Esophagus squamous epithelium (tissue), 4 donors: ENCODE measurements at regions not wholly inside any gene's neighbourhood (a gene's known extent, or its start where the extent isn't known, plus 50 kb on each side); places are given as distances from the start of the nearest gene placed in this dataset.

Source experiments
- POLR2A ChIP-seq, 4 donors: fragments of 450-650 bp; IDR thresholded peaks; one replicate each; pipeline ENCODE4 v1.6.1; 2017; ENCODE audit warnings: antibody characterized with exemption in 4 of 4, mild to moderate bottlenecking in 4 of 4, moderate library complexity in 3 of 4
- TF ChIP-seq, protein P1 (sequence below), 6 experiments: fragments of 450-650 bp in 4 of 6; fragments of 200-600 bp in 2 of 6; sonication (generic) in 2 of 6; IDR thresholded peaks; one replicate each; pipeline ENCODE4 v1.5.1; 2016 to 2019; ENCODE audit warnings: antibody characterized with exemption in 6 of 6, mild to moderate bottlenecking in 4 of 6, moderate library complexity in 4 of 6

DNA sequence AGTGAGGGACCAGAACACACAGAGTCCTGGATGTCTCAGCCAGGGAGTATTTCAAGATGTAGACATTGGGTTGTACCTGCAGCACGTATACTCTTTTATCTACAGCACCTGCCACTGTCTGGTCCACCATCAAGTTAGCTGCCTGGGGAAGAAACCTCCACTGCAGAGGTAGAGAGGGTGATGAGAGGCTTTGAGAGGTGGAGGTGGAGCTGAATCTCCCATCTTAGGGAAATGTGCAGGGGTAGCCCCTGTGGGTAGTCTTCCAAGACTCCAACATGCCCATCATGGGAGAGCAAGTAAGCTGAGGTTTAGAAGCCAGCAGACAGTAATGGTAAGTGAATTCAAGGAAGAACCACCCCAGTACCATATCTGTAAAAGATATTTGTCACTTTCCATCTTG, 93.3 kb upstream of the CELF4 start:
- TF ChIP-seq, protein P1, sequence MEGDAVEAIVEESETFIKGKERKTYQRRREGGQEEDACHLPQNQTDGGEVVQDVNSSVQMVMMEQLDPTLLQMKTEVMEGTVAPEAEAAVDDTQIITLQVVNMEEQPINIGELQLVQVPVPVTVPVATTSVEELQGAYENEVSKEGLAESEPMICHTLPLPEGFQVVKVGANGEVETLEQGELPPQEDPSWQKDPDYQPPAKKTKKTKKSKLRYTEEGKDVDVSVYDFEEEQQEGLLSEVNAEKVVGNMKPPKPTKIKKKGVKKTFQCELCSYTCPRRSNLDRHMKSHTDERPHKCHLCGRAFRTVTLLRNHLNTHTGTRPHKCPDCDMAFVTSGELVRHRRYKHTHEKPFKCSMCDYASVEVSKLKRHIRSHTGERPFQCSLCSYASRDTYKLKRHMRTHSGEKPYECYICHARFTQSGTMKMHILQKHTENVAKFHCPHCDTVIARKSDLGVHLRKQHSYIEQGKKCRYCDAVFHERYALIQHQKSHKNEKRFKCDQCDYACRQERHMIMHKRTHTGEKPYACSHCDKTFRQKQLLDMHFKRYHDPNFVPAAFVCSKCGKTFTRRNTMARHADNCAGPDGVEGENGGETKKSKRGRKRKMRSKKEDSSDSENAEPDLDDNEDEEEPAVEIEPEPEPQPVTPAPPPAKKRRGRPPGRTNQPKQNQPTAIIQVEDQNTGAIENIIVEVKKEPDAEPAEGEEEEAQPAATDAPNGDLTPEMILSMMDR (IDR thresholded peaks at IDR 0.05): no peak
- no peak for TF ChIP-seq POLR2A (IDR thresholded peaks at IDR 0.05)
